HCT116 (cell line): ENCODE measurements at regions not wholly inside any gene's neighbourhood (a gene's known extent, or its start where the extent isn't known, plus 50 kb on each side); places are given as distances from the start of the nearest gene placed in this dataset.

Source experiments
- POLR2AphosphoS5 ChIP-seq: IDR thresholded peaks from 2 replicates; pipeline ENCODE4 v1.6.1; 2011; ENCODE audit warnings: mild to moderate bottlenecking, low read depth, low read length, moderate library complexity
- TF ChIP-seq, protein P1 (sequence below), 3 experiments: fragments of 200-600 bp in 1 of 3; sonication (generic) in 1 of 3; IDR thresholded peaks in 2 of 3; conservative IDR thresholded peaks in 1 of 3; 2 replicates each; pipeline ENCODE4 v1.5.1; 2012 to 2017; ENCODE audit warnings: low read depth in 2 of 3, low read length in 2 of 3, antibody characterized with exemption in 1 of 3, borderline replicate concordance in 1 of 3, control low read depth in 1 of 3, mild to moderate bottlenecking in 1 of 3, mixed read lengths in 1 of 3, mixed run types in 1 of 3, moderate library complexity in 1 of 3; ENCODE audit not compliant: insufficient read depth in 1 of 3

DNA sequence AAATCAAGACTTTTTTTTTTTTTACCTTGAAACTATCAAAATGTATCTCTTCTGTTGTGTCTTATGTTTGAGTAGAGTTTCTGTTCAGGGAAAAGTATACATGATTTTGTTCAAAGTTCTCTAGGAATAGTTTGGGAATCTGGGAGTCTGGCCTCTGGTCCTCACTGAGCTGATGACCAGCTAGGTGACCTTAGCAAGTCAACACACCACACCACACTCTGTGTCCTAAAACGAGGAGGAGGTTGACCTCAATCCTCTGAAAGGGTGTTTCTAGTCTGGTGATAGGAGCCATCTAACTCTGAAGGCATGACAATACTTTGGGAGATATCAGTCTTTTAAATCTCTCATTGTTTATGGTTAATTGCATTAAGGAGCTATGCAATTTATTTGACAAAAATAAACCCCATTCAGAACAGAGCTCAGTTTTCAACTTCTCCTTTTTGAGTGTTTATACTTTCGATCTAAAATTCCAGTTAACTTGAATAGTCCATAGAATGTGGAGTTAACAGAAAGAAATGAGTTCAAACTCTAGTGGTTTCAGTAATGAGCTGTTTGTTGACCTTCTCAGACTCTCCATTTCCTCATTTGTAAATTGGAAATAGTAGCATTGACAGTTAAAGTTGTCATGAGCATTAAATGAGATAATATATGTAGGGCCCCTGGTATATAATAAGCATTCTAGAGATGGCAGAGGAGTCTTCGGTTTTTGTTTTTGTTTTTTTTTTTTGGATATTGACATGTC is 112.2 kb upstream of the LRRN1 start:
- TF ChIP-seq, protein P1, sequence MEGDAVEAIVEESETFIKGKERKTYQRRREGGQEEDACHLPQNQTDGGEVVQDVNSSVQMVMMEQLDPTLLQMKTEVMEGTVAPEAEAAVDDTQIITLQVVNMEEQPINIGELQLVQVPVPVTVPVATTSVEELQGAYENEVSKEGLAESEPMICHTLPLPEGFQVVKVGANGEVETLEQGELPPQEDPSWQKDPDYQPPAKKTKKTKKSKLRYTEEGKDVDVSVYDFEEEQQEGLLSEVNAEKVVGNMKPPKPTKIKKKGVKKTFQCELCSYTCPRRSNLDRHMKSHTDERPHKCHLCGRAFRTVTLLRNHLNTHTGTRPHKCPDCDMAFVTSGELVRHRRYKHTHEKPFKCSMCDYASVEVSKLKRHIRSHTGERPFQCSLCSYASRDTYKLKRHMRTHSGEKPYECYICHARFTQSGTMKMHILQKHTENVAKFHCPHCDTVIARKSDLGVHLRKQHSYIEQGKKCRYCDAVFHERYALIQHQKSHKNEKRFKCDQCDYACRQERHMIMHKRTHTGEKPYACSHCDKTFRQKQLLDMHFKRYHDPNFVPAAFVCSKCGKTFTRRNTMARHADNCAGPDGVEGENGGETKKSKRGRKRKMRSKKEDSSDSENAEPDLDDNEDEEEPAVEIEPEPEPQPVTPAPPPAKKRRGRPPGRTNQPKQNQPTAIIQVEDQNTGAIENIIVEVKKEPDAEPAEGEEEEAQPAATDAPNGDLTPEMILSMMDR (IDR thresholded peaks at IDR 0.05 in 2 of 3, conservative IDR thresholded peaks at IDR 0.05 in 1 of 3; ENCODE audit: borderline replicate concordance in 1 of 3, insufficient read depth in 1 of 3, low read depth in 2 of 3, low read length in 2 of 3) = no peak
- TF ChIP-seq POLR2AphosphoS5 = no peak
